ENCODE measurements at regions not wholly inside any gene's neighbourhood (a gene's known extent, or its start where the extent isn't known, plus 50 kb on each side); places are given as distances from the start of the nearest gene placed in this dataset.

DNA sequence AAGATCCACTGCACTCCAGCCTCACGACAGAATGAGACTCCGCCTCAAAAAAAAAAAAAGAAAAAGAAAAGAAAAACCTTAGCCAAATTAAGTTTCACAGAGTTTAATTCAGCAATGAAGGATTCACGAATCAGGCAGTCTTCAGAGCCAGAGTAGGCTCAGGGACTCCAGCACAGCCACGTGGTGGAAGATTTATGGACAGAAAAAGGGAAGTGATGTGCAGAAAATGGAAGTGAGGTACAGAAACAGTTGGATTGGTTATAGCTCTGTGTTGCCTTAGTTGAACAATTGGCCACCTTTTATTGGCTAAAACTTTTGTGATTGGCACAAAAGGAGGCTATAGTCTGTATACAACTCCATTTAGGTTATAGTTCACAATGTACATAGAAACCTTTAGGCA is 256.6 kb downstream of the HS3ST3B1 start:
- TF ChIP-seq POLR2A (IDR thresholded peaks at IDR 0.05; ENCODE audit: low read length): no peak
- no peak for TF ChIP-seq GATA1 (IDR thresholded peaks at IDR 0.05; ENCODE audit: low read depth, low read length)
